Subcutaneous abdominal adipose tissue (tissue), 5 donors: ENCODE measurements at regions not wholly inside any gene's neighbourhood (a gene's known extent, or its start where the extent isn't known, plus 50 kb on each side); places are given as distances from the start of the nearest gene placed in this dataset.

Experiments
- H3K27ac ChIP-seq: one replicate; pipeline ENCODE4 v1.7.0; 2013; ENCODE audit warnings: low read depth, mild to moderate bottlenecking, inconsistent platforms, low read length, moderate library complexity
- H3K27me3 ChIP-seq, 5 donors: one replicate each; pipeline ENCODE4 v1.7.0; 2013; ENCODE audit warnings: low read length in 5 of 5, inconsistent platforms in 1 of 5; ENCODE audit not compliant: control insufficient read depth in 5 of 5, insufficient read depth in 4 of 5
- H3K36me3 ChIP-seq, 5 donors: one replicate each; pipeline ENCODE4 v1.7.0; 2013; ENCODE audit warnings: low read length in 5 of 5; ENCODE audit not compliant: control insufficient read depth in 5 of 5, insufficient read depth in 5 of 5
- H3K4me1 ChIP-seq, 5 donors: one replicate each; pipeline ENCODE4 v1.7.0; 2013; ENCODE audit warnings: low read length in 5 of 5, mild to moderate bottlenecking in 3 of 5, moderate library complexity in 1 of 5; ENCODE audit not compliant: control insufficient read depth in 5 of 5, insufficient read depth in 5 of 5
- H3K4me3 ChIP-seq, 5 donors: one replicate each; pipeline ENCODE4 v1.7.0; 2013; ENCODE audit warnings: low read length in 5 of 5, low read depth in 1 of 5
- H3K9ac ChIP-seq, 5 donors: one replicate each; pipeline ENCODE4 v1.7.0; 2013; ENCODE audit warnings: low read length in 5 of 5, mild to moderate bottlenecking in 4 of 5, moderate library complexity in 3 of 5
- H3K9me3 ChIP-seq, 5 donors: one replicate each; pipeline ENCODE4 v1.7.0; 2013; ENCODE audit warnings: low read length in 5 of 5; ENCODE audit not compliant: control insufficient read depth in 5 of 5
- donor health status: healthy.
- donor health status: healthy.
- donor health status: healthy.
- donor health status: healthy.
- donor health status: healthy.

DNA sequence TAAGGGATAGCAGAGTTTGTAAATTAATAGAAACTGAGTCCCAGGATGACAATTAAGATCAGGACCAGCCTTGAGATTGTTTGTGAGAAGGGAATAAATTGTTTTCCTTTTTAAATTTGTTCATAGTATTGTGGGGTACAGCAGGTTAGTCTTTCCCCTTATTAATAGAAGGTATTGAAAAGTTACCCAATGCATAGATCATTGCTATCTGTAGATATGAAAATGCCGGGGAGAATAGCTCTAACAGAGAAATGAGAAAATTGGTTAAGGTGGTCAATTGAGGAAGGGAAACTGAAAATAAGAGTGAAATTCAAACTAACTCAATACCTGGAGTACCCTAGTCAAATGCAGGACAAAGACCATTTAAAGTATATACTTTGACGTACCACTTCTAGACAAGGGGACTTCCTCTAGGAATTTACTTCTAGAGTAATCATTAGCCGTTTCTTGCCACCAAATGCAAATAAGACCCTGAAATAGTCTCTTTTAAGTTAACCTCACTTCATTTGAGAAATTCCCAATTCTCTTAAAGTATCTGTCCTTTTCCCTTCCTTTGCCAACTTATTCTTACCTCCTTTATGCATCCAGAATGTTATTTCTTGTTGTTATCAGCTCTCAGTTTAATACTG, 1224.4 kb upstream of the LRRTM1 start:
- Histone ChIP-seq H3K9me3 (no peaks in the 10 kb centered on the region), H3K27me3 (no peaks in the 10 kb centered on the region), H3K36me3 (no peaks in the 10 kb centered on the region), H3K9ac (no peak overlapping the region), H3K27ac (no peak overlapping the region), H3K4me3 (no peak overlapping the region), H3K4me1 (no peaks in the 10 kb centered on the region)

DNA sequence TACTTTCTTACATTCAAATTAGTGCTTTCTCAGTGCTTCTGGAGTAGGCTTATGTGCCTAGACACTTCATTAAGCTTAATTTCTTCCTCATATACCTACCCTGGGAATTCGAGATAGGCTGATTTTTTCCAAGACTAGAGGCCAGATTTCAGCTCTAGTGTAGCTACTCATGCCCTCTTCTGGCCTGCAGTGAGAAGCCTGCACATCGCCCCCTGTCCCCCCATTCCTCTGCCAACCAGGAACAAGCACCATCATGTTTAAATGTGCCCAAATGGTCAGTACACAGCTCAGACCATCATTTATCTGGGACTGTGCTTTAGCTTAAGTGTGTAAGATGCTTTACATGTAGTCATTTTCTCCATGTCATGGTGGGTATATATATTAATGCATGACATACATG, 1218.8 kb upstream of the LRRTM1 start:
- Histone ChIP-seq H3K9ac (no peak overlapping the region), H3K4me3 (no peak overlapping the region), H3K36me3 (no peaks in the 10 kb centered on the region), H3K27ac (no peak overlapping the region), H3K9me3 (no peaks in the 10 kb centered on the region), H3K27me3 (no peaks in the 10 kb centered on the region), H3K4me1 (no peaks in the 10 kb centered on the region)

DNA sequence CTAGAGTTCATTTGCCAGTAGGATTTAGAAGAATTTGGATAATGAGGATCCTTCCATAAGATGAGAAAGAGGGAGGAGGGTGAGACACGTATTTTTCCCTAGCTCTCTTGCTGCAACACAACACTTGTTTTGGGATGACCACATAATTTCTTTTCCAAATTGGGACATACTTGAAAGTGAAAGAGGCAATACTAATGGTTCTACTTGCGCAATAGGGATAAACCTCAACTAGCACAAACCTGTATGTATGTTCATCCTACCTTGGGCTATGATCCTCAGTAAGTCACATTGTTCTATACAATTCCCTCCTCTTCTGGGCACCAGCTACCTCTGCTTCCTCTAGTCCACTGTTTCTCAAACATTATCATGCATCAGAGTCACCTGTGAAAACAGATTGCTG, 1208.8 kb upstream of the LRRTM1 start:
- Histone ChIP-seq H3K4me1 (no peaks in the 10 kb centered on the region), H3K4me3 (no peak overlapping the region), H3K9ac (no peak overlapping the region), H3K36me3 (no peaks in the 10 kb centered on the region), H3K27me3 (no peaks in the 10 kb centered on the region), H3K27ac (no peak overlapping the region), H3K9me3 (no peaks in the 10 kb centered on the region)

DNA sequence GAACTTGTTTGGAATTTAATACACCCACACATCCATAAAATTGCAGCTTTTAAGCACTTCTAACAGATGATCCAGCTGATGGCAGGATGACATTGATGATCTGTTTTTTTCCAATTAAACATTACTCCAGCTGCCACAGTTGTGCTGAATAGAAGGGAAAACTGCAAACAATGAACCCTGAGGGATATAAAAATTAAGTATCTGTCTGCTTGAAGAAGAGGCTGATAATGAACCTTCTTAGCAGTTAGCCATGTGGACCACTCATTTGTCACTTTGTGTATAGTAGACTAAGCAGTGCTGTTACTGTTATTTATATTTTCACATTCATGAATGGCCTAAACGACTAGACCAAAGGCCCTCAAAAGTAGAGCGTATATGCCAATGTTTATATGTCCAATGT, 1201.0 kb upstream of the LRRTM1 start:
- peaks cover 0 to 4% (median 0%) of the 10 kb centered on the region in 5 donors for H3K9me3 ChIP-seq
- H3K36me3 ChIP-seq = no peaks in the 10 kb centered on the region
- H3K9ac ChIP-seq = no peak overlapping the region
- no peak overlapping the region for H3K27ac ChIP-seq
- H3K27me3 ChIP-seq = peaks cover 0 to 4% (median 0%) of the 10 kb centered on the region in 5 donors
- no peak overlapping the region for H3K4me3 ChIP-seq
- no peaks in the 10 kb centered on the region for H3K4me1 ChIP-seq

DNA sequence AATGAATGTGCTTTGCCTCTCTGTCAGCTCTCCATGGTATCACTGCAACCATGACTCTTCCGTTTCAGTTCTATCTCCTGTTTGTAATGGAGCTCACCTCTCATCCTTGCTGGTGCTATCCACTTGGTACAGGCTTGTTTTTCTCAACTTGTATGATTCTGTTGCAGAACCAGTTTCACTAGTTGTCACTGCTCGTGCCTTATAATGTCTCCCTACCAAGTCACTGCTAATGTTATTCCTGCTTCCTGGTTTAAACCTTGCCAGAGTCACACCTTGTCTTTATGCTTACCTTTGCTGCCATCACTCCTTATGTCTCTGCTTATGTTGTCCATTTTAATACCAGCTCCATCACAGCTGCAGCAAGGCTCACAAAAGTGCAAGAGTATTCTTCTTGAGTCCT, 1191.0 kb upstream of the LRRTM1 start:
- no peak overlapping the region for H3K27ac ChIP-seq
- H3K9me3 ChIP-seq = peaks cover 0 to 6% (median 0%) of the 10 kb centered on the region in 5 donors
- no peaks in the 10 kb centered on the region for H3K4me1 ChIP-seq
- H3K27me3 ChIP-seq = no peaks in the 10 kb centered on the region
- no peak overlapping the region for H3K9ac ChIP-seq
- H3K36me3 ChIP-seq = no peaks in the 10 kb centered on the region
- H3K4me3 ChIP-seq = no peak overlapping the region

DNA sequence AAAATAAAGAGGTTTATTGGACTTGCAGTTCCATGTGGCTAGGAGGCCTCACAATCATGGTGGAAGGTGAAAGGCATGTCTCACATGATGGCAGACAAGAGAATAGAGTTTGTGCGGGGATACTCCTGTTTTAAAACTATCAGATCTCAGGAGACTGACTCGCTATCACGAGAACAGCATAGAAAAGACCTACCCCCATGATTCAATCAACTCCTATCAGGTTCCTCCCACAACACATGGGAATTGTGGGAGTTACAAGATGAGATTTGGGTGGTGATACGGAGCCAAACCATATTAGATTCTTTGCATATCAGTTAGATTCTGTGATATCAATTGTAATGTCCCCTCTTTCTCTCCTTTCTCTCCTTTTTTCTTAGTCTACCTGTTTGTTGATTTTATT, 1178.7 kb upstream of the LRRTM1 start:
- Histone ChIP-seq H3K27me3 (no peaks in the 10 kb centered on the region), H3K36me3 (no peaks in the 10 kb centered on the region), H3K9ac (no peak overlapping the region), H3K9me3 (peaks cover 0 to 13% (median 5%) of the 10 kb centered on the region in 5 donors), H3K4me1 (no peaks in the 10 kb centered on the region), H3K4me3 (no peak overlapping the region), H3K27ac (no peak overlapping the region)

DNA sequence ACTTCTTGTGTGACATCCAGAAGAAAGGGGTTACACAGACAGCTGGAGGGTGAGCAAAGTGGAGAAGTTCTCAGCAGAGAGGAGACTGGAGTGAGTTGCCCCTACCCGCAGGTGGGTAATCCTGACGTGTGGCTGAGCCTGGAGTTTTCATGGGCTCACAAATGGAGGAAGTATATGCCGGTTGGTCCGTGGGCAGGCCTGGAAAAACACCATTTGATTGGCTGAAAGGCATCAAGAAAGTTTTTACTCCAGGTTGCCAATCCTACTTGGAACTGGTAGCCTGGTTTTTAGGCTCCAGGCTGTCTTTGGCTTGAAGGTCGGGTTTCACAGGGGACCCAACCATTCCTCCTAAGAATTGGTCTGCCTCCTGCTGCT, 1177.4 kb upstream of the LRRTM1 start:
- no peak overlapping the region for H3K27ac ChIP-seq
- no peaks in the 10 kb centered on the region for H3K27me3 ChIP-seq
- no peaks in the 10 kb centered on the region for H3K36me3 ChIP-seq
- no peaks in the 10 kb centered on the region for H3K4me1 ChIP-seq
- no peak overlapping the region for H3K9ac ChIP-seq
- peaks cover 0 to 15% (median 5%) of the 10 kb centered on the region in 5 donors for H3K9me3 ChIP-seq
- no peak overlapping the region for H3K4me3 ChIP-seq

DNA sequence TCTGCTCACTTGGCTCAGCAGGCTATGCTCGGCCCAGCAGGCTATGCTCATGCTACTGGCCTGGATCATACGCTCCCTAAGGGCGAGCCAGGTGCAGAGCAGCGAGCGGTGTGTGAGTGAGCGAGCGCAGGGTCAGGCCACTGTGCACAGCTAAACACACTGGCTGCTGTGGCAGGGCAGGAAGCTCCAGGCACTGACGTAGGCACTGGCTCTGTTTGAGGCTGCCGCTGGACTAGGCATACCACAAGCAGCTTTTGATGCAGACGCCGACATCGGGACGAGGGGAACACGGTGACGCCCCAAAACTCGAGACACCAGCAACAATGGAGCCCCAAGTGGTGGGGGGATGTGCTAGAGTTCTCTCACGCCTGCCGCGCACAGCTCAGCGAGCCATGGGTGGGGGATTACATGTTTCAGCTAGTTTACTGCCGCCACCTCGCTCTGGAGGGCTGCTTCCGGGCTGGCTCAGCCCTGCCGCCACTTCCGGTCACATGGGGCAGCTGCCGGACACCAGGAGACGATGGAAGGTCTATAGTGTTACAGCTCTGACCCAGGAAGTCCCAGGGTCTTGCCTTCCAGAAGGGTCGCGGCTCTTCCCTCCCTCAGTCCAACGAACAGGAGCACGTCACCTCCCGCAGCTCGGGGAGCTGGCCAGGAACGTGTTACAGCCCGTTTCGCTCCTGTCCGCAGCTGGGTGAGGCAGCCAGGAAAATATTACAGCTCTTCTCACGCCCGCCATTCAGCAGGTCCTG, 1176.9 kb upstream of the LRRTM1 start:
- Histone ChIP-seq H3K9me3 (peaks cover 0 to 15% (median 5%) of the 10 kb centered on the region in 5 donors), H3K27ac (no peak overlapping the region), H3K4me1 (no peaks in the 10 kb centered on the region), H3K27me3 (no peaks in the 10 kb centered on the region), H3K36me3 (no peaks in the 10 kb centered on the region), H3K4me3 (no peak overlapping the region), H3K9ac (no peak overlapping the region)

DNA sequence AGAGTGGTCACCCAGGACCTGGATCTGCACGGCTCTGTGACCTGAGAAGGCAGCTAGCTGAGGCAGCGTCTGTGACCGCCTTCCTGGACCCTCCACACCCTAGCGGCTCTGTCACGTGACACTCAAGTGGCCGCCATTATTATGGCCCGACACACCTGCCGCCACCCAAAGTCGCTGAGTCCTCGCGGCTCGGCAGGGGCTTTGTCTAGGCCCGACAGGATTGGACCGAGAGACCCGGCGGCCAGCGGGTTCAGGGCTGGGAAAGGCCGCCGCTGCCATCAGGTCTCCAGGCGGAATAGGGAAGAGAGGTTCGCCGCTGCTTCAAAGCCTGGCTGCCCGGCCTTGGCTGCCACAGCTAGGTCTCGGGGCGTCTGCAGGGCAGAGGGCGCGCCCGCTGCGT, 1162.5 kb upstream of the LRRTM1 start:
- no peak overlapping the region for H3K27ac ChIP-seq
- peaks cover 0 to 4% (median 0%) of the 10 kb centered on the region in 5 donors for H3K9me3 ChIP-seq
- H3K4me1 ChIP-seq = no peaks in the 10 kb centered on the region
- no peak overlapping the region for H3K9ac ChIP-seq
- H3K27me3 ChIP-seq = no peaks in the 10 kb centered on the region
- H3K36me3 ChIP-seq = no peaks in the 10 kb centered on the region
- no peak overlapping the region for H3K4me3 ChIP-seq

DNA sequence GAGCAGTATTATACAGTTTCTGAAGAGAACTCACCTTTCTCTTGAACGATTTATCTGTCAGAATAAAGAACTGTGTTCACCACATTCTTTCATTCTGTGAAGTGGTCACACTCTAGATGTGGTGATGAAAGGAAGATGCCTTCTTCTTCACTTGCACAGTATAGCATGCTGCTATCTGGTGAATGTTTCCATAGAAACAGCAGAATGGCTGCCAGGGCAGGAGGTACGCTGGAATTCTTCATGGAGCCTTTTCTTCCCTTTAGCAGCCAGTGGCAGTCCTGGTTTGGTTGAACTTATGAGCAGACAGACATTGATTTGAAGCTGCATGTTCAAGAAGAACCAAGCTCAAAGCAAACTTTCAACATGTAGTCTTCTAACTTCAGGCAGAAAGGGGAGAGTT, 1157.9 kb upstream of the LRRTM1 start:
- no peaks in the 10 kb centered on the region for H3K36me3 ChIP-seq
- H3K27ac ChIP-seq = no peak overlapping the region
- no peak overlapping the region for H3K4me3 ChIP-seq
- H3K9ac ChIP-seq = no peak overlapping the region
- no peaks in the 10 kb centered on the region for H3K4me1 ChIP-seq
- peaks cover 0 to 8% (median 0%) of the 10 kb centered on the region in 5 donors for H3K9me3 ChIP-seq
- no peaks in the 10 kb centered on the region for H3K27me3 ChIP-seq
